Liver (tissue), 8 donors: ENCODE measurements at regions not wholly inside any gene's neighbourhood (a gene's known extent, or its start where the extent isn't known, plus 50 kb on each side); places are given as distances from the start of the nearest gene placed in this dataset.

ENCODE experiments used
- DNase-seq: peaks from one replicate; pipeline ENCODE4 v3.0.0-alpha.2; 2017; ENCODE audit warnings: low spot score
- H3K27ac ChIP-seq, 2 donors: one replicate each; pipeline ENCODE4 v1.7.0; 2013; ENCODE audit warnings: inconsistent platforms in 2 of 2, low read length in 2 of 2, control low read depth in 1 of 2, low read depth in 1 of 2, mild to moderate bottlenecking in 1 of 2
- H3K27me3 ChIP-seq, 4 donors: one replicate each; pipeline versions ENCODE4 v1.6.1 to v1.7.0; 2013; ENCODE audit warnings: low read length in 3 of 4, inconsistent platforms in 1 of 4, mild to moderate bottlenecking in 1 of 4, moderate library complexity in 1 of 4; ENCODE audit not compliant: control insufficient read depth in 4 of 4, insufficient read depth in 4 of 4
- H3K36me3 ChIP-seq, 4 donors: one replicate each; pipeline versions ENCODE4 v1.6.1 to v1.7.0; 2013; ENCODE audit warnings: low read length in 3 of 4, mild to moderate bottlenecking in 3 of 4, low read depth in 1 of 4, moderate library complexity in 1 of 4; ENCODE audit not compliant: control insufficient read depth in 4 of 4, insufficient read depth in 3 of 4
- H3K4me1 ChIP-seq, 4 donors: one replicate each; pipeline versions ENCODE4 v1.6.1 to v1.7.0; 2013; ENCODE audit warnings: low read length in 3 of 4, mild to moderate bottlenecking in 3 of 4, moderate library complexity in 1 of 4; ENCODE audit not compliant: control insufficient read depth in 4 of 4, insufficient read depth in 4 of 4
- H3K4me3 ChIP-seq, 3 donors: one replicate each; pipeline versions ENCODE4 v1.6.1 to v1.7.0; 2013; ENCODE audit warnings: low read length in 3 of 3, control low read depth in 1 of 3, low read depth in 1 of 3, mild to moderate bottlenecking in 1 of 3
- H3K9ac ChIP-seq, 2 donors: one replicate each; pipeline ENCODE4 v1.7.0; 2013; ENCODE audit warnings: low read length in 2 of 2, mild to moderate bottlenecking in 2 of 2, moderate library complexity in 2 of 2, control low read depth in 1 of 2, low read depth in 1 of 2
- H3K9me3 ChIP-seq, 4 donors: one replicate each; pipeline versions ENCODE4 v1.6.1 to v1.7.0; 2013; ENCODE audit warnings: low read length in 3 of 4; ENCODE audit not compliant: control insufficient read depth in 4 of 4
- EGR1 ChIP-seq, 2 donors: IDR thresholded peaks; 2 replicates each; pipeline ENCODE4 v1.6.1; 2016 to 2018; ENCODE audit warnings: antibody characterized with exemption in 2 of 2, low read depth in 2 of 2
- FOXA1 ChIP-seq: IDR thresholded peaks from 2 replicates; pipeline ENCODE4 v1.6.1; 2016; ENCODE audit warnings: antibody characterized with exemption
- FOXA2 ChIP-seq: IDR thresholded peaks from 2 replicates; pipeline ENCODE4 v1.6.1; 2016; ENCODE audit warnings: antibody characterized with exemption
- GABPA ChIP-seq, 2 donors: IDR thresholded peaks in 1 of 2; conservative IDR thresholded peaks in 1 of 2; 2 replicates each; pipeline ENCODE4 v1.6.1; 2016; ENCODE audit warnings: antibody characterized with exemption in 2 of 2, mild to moderate bottlenecking in 1 of 2, moderate library complexity in 1 of 2
- HNF4A ChIP-seq, 2 donors: conservative IDR thresholded peaks; 2 replicates each; pipeline ENCODE4 v1.6.1; 2016; ENCODE audit warnings: antibody characterized with exemption in 2 of 2, mild to moderate bottlenecking in 2 of 2
- HNF4G ChIP-seq: IDR thresholded peaks from 2 replicates; pipeline ENCODE4 v1.6.1; 2016; ENCODE audit warnings: antibody characterized with exemption
- JUND ChIP-seq, 2 donors: IDR thresholded peaks; 2 replicates each; pipeline ENCODE4 v1.6.1; 2016; ENCODE audit warnings: antibody characterized with exemption in 2 of 2
- NR2F2 ChIP-seq: IDR thresholded peaks from 2 replicates; pipeline ENCODE4 v1.6.1; 2016; ENCODE audit warnings: antibody characterized with exemption
- RAD21 ChIP-seq, 2 donors: IDR thresholded peaks; 2 replicates each; pipeline ENCODE4 v1.6.1; 2016; ENCODE audit warnings: antibody characterized with exemption in 2 of 2, mild to moderate bottlenecking in 2 of 2
- RXRA ChIP-seq, 2 donors: IDR thresholded peaks; 2 replicates each; pipeline ENCODE4 v1.6.1; 2017 to 2018; ENCODE audit warnings: antibody characterized with exemption in 2 of 2, mild to moderate bottlenecking in 1 of 2
- SP1 ChIP-seq: IDR thresholded peaks from 2 replicates; pipeline ENCODE4 v1.6.1; 2018; ENCODE audit warnings: antibody characterized with exemption, mild to moderate bottlenecking
- TAF1 ChIP-seq: conservative IDR thresholded peaks from 2 replicates; pipeline ENCODE4 v1.6.1; 2016; ENCODE audit warnings: antibody characterized with exemption, mild to moderate bottlenecking
- YY1 ChIP-seq: IDR thresholded peaks from 2 replicates; pipeline ENCODE4 v1.6.1; 2016; ENCODE audit warnings: antibody characterized with exemption, mild to moderate bottlenecking
- WGBS: extraction: QIAGEN DNeasy Blood & Tissue Kit; methylation state at CpG from one replicate; pipeline ENCODE4 v1.1.7; 2013; 5-methylcytosine and 5-hydroxymethylcytosine counted together
- TF ChIP-seq, protein P1 (sequence below): IDR thresholded peaks from 2 replicates; pipeline ENCODE4 v1.6.1; 2016; ENCODE audit warnings: antibody characterized with exemption, mild to moderate bottlenecking
- TF ChIP-seq, protein P2 (sequence below): fragments of 150-350 bp; IDR thresholded peaks from 2 replicates; pipeline ENCODE4 v1.5.1; 2017; ENCODE audit warnings: improper control_type of control experiment, low read depth, low read length; ENCODE audit not compliant: missing input control
- TF ChIP-seq, protein P3 (sequence below): IDR thresholded peaks from 2 replicates; pipeline ENCODE4 v1.6.1; 2016; ENCODE audit warnings: antibody characterized with exemption
- donor health status: healthy.
- donor health status: healthy.
- donor health status: healthy.
- donor health status: healthy.
- donor health status: healthy.

DNA sequence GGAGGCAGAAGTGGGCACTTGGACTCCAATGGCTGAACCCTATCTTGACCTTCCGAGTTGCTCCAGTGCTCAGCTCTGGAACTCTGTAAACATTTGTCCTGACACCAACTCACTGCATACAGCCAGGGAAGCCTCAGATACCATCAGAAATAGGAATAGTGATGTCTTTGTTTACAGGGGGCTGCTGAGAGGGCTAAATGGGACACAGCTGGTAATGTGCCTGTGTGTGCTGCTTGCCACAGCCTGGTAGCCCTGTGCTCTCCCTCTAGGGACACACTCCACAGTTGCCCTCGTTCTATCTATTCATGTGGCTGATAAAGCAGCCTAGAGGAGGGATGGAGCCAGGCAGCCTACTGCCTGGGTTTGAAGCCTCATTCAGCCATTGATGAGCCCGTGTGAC lies 559.8 kb downstream of the MIAT start (continued):
- no peak for TF ChIP-seq HNF4G
- TF ChIP-seq NR2F2: no peak

DNA sequence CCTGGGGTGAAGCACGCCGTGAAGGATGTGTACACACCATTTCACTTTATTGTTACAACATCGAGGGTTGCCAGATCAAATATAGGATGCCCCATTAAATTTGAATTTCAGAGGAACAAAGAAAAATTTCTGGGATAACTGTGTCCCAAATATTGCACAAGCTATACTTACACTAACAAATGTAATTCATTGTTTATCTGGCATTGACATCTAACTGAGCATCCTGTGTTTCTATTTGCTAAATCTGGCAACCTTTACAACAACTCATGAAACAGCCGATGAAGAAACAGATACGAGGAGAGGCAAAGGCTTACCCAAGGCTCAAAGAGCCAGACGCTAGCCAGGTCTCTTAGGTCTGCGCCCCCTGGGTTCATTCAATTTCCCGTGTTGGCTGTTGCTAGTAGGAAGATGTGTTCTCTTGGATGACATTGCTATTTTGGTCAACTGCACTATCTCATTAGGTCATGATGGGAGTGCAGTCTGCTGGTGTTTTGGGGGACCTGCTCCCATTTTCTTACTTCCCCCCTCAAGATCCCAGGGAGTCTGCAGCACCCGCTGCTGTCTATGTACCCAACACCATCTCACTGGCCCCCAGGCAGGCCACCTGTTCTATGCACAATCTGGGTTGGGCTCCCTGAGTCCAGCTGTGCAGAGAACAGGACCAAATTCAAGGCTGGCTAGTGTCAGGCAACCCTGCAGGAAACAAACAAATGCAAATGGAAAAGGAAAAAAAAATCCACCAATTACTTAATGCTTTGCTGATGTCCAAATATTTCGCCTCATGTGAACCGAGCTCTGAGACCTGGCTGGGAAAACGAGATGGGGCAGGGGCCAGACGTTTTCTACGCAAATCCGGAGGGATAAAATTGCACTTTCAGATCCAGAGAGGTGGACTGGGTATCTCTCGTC lies 560.9 kb downstream of the MIAT start:
- H3K27ac ChIP-seq: no peak overlapping the region
- H3K4me1 ChIP-seq: no peaks in the 10 kb centered on the region

DNA sequence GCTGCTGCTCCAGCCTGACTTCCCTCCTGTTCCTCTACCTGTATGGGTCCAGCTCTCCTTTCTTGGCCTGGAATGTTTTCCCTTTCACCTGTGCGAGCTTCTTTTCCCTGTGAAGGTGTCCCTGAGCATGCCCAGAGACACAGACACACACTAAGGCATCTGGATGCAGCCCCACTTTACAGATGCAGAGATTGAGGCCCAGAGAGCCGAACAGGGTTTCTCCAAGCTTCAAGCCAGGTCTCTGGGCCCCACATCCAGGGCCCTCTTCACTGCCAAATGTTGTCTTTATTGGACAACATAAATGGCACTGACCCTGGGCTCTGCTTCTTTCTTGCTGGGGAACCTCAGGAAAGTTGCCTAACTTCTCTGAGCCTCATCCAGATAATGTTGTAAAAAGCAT lies 561.6 kb downstream of the MIAT start:
- Histone ChIP-seq H3K4me3 (no peak overlapping the region), H3K27me3 (peaks cover 0 to 8% (median 0%) of the 10 kb centered on the region in 4 donors), H3K9me3 (no peaks in the 10 kb centered on the region), H3K4me1 (no peaks in the 10 kb centered on the region), H3K27ac (no peak overlapping the region), H3K9ac (no peak overlapping the region), H3K36me3 (no peaks in the 10 kb centered on the region)
- WGBS: 65% methylated on average over 2 of the region's 2 CpGs
- DNase-seq: no peak
- TF ChIP-seq EGR1 (IDR thresholded peaks at IDR 0.05; ENCODE audit: low read depth in 2 of 2): no peak
- TF ChIP-seq GABPA (IDR thresholded peaks at IDR 0.05 in 1 of 2, conservative IDR thresholded peaks at IDR 0.05 in 1 of 2): no peak
- TF ChIP-seq, protein P1, sequence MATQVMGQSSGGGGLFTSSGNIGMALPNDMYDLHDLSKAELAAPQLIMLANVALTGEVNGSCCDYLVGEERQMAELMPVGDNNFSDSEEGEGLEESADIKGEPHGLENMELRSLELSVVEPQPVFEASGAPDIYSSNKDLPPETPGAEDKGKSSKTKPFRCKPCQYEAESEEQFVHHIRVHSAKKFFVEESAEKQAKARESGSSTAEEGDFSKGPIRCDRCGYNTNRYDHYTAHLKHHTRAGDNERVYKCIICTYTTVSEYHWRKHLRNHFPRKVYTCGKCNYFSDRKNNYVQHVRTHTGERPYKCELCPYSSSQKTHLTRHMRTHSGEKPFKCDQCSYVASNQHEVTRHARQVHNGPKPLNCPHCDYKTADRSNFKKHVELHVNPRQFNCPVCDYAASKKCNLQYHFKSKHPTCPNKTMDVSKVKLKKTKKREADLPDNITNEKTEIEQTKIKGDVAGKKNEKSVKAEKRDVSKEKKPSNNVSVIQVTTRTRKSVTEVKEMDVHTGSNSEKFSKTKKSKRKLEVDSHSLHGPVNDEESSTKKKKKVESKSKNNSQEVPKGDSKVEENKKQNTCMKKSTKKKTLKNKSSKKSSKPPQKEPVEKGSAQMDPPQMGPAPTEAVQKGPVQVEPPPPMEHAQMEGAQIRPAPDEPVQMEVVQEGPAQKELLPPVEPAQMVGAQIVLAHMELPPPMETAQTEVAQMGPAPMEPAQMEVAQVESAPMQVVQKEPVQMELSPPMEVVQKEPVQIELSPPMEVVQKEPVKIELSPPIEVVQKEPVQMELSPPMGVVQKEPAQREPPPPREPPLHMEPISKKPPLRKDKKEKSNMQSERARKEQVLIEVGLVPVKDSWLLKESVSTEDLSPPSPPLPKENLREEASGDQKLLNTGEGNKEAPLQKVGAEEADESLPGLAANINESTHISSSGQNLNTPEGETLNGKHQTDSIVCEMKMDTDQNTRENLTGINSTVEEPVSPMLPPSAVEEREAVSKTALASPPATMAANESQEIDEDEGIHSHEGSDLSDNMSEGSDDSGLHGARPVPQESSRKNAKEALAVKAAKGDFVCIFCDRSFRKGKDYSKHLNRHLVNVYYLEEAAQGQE: no peak
- TF ChIP-seq FOXA2: no peak
- TF ChIP-seq TAF1: no peak
- no peak for TF ChIP-seq FOXA1
- no peak for TF ChIP-seq JUND (IDR thresholded peaks at IDR 0.05)

More for the DNA sequence above, 560.9 kb downstream of the MIAT start:
- no peak overlapping the region for H3K4me3 ChIP-seq
- WGBS: 72% methylated on average over 16 of the region's 16 CpGs
- no peaks in the 10 kb centered on the region for H3K9me3 ChIP-seq
- no peak for DNase-seq
- no peak for TF ChIP-seq HNF4G
- H3K36me3 ChIP-seq: no peaks in the 10 kb centered on the region
- H3K9ac ChIP-seq: no peak overlapping the region
- peaks cover 0 to 8% (median 0%) of the 10 kb centered on the region in 4 donors for H3K27me3 ChIP-seq

DNA sequence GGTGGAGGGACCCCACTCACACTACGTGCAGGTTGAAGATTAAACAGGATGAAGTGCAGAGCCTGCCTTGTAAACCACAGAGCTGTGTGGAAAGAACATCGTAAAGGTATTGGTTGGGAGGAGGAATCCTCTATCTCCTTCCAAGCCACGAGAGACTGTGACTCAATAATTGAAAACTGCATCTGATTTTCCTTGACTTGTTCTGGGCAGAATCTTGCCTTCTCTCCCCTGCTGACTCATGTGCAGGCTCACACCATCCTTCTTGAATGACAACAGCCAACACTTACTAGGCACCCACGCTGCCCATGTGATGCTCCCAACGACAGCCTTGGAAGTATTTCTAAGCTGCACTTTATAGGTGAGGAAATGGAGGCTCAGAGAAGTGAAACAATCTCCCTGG lies 563.0 kb downstream of the MIAT start:
- DNase-seq: no peak
- H3K4me1 ChIP-seq: no peaks in the 10 kb centered on the region
- H3K9ac ChIP-seq: no peak overlapping the region
- H3K36me3 ChIP-seq: no peaks in the 10 kb centered on the region
- WGBS: 61% methylated on average over 5 of the region's 5 CpGs
- H3K9me3 ChIP-seq: no peaks in the 10 kb centered on the region
- no peak overlapping the region for H3K4me3 ChIP-seq
- H3K27ac ChIP-seq: no peak overlapping the region
- H3K27me3 ChIP-seq: peaks cover 0 to 8% (median 0%) of the 10 kb centered on the region in 4 donors
- no peak for TF ChIP-seq JUND (IDR thresholded peaks at IDR 0.05)
- no peak for TF ChIP-seq YY1
- no peak for TF ChIP-seq EGR1 (IDR thresholded peaks at IDR 0.05; ENCODE audit: low read depth in 2 of 2)
- no peak for TF ChIP-seq FOXA1
- TF ChIP-seq FOXA2: no peak
- TF ChIP-seq HNF4G: no peak
- TF ChIP-seq NR2F2: no peak
- TF ChIP-seq, protein P2, sequence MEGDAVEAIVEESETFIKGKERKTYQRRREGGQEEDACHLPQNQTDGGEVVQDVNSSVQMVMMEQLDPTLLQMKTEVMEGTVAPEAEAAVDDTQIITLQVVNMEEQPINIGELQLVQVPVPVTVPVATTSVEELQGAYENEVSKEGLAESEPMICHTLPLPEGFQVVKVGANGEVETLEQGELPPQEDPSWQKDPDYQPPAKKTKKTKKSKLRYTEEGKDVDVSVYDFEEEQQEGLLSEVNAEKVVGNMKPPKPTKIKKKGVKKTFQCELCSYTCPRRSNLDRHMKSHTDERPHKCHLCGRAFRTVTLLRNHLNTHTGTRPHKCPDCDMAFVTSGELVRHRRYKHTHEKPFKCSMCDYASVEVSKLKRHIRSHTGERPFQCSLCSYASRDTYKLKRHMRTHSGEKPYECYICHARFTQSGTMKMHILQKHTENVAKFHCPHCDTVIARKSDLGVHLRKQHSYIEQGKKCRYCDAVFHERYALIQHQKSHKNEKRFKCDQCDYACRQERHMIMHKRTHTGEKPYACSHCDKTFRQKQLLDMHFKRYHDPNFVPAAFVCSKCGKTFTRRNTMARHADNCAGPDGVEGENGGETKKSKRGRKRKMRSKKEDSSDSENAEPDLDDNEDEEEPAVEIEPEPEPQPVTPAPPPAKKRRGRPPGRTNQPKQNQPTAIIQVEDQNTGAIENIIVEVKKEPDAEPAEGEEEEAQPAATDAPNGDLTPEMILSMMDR: no peak
- TF ChIP-seq SP1: no peak
- TF ChIP-seq RXRA (IDR thresholded peaks at IDR 0.05): no peak
- no peak for TF ChIP-seq RAD21 (IDR thresholded peaks at IDR 0.05)
- TF ChIP-seq, protein P1: no peak
- no peak for TF ChIP-seq TAF1
- TF ChIP-seq HNF4A (conservative IDR thresholded peaks at IDR 0.05): no peak
- TF ChIP-seq, protein P3, sequence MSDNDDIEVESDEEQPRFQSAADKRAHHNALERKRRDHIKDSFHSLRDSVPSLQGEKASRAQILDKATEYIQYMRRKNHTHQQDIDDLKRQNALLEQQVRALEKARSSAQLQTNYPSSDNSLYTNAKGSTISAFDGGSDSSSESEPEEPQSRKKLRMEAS: no peak
